ENCODE measurements at regions not wholly inside any gene's neighbourhood (a gene's known extent, or its start where the extent isn't known, plus 50 kb on each side); places are given as distances from the start of the nearest gene placed in this dataset.

DNA sequence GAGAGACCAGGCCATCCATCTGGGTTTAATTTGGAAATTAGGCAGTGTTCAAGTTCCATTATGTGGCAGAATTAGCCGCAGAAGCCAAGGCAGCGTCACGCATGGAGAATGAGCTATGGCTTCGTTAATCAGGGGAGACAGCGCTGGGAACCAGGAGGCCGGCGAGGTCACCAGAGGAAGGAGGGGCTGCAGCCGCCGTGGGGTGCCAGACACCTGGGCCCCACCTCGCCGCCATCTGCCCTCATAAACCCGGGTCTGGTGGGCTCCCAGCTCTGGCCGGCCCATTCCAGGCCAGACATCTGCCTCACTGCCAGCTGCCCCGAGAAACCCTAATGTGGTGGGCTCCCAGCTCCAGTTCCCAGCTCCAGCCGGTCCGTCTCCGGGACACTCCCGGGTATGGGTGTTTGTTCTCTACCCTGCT lies 676.9 kb downstream of the BRD1 start:
- TF ChIP-seq SCRT2 (tag by site-specific recombination; IDR thresholded peaks at IDR 0.05): no peak
- TF ChIP-seq ZSCAN16 (tag by site-specific recombination; IDR thresholded peaks at IDR 0.05): no peak
- no peaks in the 10 kb centered on the region for H3K4me1 ChIP-seq (ENCODE audit: control insufficient read depth, insufficient read depth, low read length)
- H3K27ac ChIP-seq (ENCODE audit: extremely low read depth, low read depth, low read length): no peak overlapping the region
- ChIA-PET CTCF (no interaction called here), POLR2A (no interaction called here)
- H3K36me3 ChIP-seq (ENCODE audit: control insufficient read depth in 2 of 2, insufficient read depth in 1 of 2, low read length in 2 of 2): no peaks in the 10 kb centered on the region
- no peak overlapping the region for H3K4me3 ChIP-seq (ENCODE audit: low read depth, low read length)
- H3K9me3 ChIP-seq (ENCODE audit: control insufficient read depth, insufficient read depth, low read depth, low read length): no peaks in the 10 kb centered on the region

DNA sequence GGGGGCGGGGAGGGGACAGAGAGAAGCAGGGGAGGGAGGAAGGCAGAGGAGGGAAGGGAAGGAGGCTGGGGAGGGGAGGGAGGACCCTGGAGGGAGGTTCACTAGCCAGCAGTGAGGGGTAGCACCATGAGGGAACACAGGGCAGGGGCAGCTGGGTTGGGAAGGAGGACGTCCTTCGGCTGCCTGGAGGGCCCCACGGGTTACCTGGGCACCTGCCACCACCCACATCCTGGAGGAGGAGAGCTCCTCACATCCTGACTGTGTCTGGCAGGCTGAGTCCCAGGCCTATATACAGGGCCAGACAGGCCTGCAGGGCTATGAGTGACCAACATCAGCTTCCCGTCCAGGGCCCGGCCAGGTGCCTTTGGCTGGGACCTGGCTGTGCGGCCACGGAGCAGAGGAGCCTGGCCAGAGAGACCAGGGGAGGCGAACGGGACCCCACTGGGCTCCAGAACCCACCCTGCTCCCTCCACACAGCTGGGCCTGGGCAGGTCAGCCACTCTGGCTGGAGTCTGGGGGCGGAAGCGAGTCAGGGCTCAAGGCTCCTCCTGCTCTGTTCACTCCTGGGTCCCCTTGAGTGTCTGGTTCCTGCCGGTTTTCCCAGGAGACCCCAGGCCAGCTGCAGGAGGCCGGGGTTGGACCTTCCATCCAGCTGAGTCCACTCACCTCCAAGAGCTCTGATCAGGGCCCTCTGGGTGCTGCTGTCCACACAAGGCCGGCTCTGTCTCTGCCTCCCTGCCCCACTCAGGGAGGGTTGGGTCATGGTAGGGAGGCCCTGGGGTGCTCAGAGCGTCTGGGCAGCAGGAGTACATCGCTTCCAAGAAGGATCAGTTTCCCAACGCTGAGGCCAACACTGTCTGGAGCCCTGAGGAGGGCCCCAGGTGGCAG lies 677.7 kb downstream of the BRD1 start:
- ChIA-PET POLR2A (no interaction called here), CTCF (no interaction called here)
- Histone ChIP-seq H3K9me3 (ENCODE audit: control insufficient read depth, insufficient read depth, low read depth, low read length) (no peaks in the 10 kb centered on the region), H3K4me1 (ENCODE audit: control insufficient read depth, insufficient read depth, low read length) (no peaks in the 10 kb centered on the region), H3K27ac (ENCODE audit: extremely low read depth, low read depth, low read length) (no peak overlapping the region), H3K4me3 (ENCODE audit: low read depth, low read length) (no peak overlapping the region), H3K36me3 (ENCODE audit: control insufficient read depth in 2 of 2, insufficient read depth in 1 of 2, low read length in 2 of 2) (no peaks in the 10 kb centered on the region)
- TF ChIP-seq ZNF311 (tag by site-specific recombination; IDR thresholded peaks at IDR 0.05; ENCODE audit: borderline replicate concordance) (no peak), ZNF585B (tag by site-specific recombination; IDR thresholded peaks at IDR 0.05) (no peak), ZNF394 (tag by site-specific recombination; IDR thresholded peaks at IDR 0.05; ENCODE audit: borderline replicate concordance) (no peak)
- TF ChIP-seq, protein P1, sequence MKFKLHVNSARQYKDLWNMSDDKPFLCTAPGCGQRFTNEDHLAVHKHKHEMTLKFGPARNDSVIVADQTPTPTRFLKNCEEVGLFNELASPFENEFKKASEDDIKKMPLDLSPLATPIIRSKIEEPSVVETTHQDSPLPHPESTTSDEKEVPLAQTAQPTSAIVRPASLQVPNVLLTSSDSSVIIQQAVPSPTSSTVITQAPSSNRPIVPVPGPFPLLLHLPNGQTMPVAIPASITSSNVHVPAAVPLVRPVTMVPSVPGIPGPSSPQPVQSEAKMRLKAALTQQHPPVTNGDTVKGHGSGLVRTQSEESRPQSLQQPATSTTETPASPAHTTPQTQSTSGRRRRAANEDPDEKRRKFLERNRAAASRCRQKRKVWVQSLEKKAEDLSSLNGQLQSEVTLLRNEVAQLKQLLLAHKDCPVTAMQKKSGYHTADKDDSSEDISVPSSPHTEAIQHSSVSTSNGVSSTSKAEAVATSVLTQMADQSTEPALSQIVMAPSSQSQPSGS (tag by site-specific recombination; IDR thresholded peaks at IDR 0.05; ENCODE audit: low read depth): no peak
- TF ChIP-seq, protein P2, sequence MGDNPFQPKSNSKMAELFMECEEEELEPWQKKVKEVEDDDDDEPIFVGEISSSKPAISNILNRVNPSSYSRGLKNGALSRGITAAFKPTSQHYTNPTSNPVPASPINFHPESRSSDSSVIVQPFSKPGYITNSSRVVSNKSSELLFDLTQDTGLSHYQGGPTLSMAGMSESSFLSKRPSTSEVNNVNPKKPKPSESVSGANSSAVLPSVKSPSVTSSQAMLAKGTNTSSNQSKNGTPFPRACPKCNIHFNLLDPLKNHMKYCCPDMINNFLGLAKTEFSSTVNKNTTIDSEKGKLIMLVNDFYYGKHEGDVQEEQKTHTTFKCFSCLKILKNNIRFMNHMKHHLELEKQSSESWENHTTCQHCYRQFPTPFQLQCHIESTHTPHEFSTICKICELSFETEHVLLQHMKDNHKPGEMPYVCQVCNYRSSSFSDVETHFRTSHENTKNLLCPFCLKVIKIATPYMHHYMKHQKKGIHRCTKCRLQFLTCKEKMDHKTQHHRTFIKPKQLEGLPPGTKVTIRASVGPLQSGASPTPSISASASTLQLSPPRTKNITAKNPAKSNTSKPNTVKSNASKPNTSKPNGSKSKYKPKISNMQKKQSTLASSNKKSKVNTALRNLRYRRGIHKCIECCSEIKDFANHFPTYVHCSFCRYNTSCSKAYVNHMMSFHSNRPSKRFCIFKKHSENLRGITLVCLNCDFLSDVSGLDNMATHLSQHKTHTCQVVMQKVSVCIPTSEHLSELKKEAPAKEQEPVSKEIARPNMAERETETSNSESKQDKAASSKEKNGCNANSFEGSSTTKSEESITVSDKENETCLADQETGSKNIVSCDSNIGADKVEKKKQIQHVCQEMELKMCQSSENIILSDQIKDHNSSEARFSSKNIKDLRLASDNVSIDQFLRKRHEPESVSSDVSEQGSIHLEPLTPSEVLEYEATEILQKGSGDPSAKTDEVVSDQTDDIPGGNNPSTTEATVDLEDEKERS (tag by site-specific recombination; IDR thresholded peaks at IDR 0.05): no peak

DNA sequence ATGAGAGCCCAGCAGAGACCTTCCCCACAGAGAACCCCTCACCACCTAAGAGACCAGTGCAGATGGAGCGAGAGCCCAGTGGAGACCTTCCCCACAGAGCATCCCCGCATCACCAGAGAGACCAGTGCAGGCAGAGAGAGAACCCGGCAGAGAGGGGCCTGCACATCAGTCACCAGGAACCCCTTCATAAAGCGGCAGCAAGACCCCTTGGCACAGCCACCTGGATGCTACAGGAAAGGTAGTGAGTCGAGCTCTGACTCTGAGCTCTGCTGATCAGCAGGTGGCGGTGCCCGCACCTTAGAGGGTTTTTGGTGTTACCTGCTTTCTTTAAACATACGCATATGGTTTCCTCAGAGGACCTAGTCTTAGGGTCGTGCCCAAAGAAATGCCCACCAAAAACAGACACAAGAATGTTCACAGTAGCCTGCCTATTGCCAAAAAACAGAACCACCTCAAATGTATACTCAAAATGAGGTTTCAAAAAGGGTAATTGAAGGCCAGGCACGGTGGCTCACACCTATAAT lies 678.7 kb downstream of the BRD1 start:
- Histone ChIP-seq H3K4me1 (ENCODE audit: control insufficient read depth, insufficient read depth, low read length) (no peaks in the 10 kb centered on the region), H3K9me3 (ENCODE audit: control insufficient read depth, insufficient read depth, low read depth, low read length) (no peaks in the 10 kb centered on the region), H3K4me3 (ENCODE audit: low read depth, low read length) (no peak overlapping the region), H3K36me3 (ENCODE audit: control insufficient read depth in 2 of 2, insufficient read depth in 1 of 2, low read length in 2 of 2) (no peaks in the 10 kb centered on the region), H3K27ac (ENCODE audit: extremely low read depth, low read depth, low read length) (no peak overlapping the region)
- ChIA-PET CTCF (no interaction called here), POLR2A (no interaction called here)
- TF ChIP-seq ZNF585B (tag by site-specific recombination; IDR thresholded peaks at IDR 0.05) (no peak), ZNF366 (tag by site-specific recombination; conservative IDR thresholded peaks at IDR 0.05) (no peak), ZNF354C (tag by site-specific recombination; IDR thresholded peaks at IDR 0.05; ENCODE audit: borderline replicate concordance, low read depth) (no peak), ZNF548 (tag by site-specific recombination; IDR thresholded peaks at IDR 0.05) (no peak), ZNF239 (tag by site-specific recombination; IDR thresholded peaks at IDR 0.05) (no peak), ZNF530 (tag by site-specific recombination; IDR thresholded peaks at IDR 0.05; ENCODE audit: low read depth) (no peak), ZSCAN30 (tag by site-specific recombination; IDR thresholded peaks at IDR 0.05) (no peak), ZNF596 (tag by site-specific recombination; IDR thresholded peaks at IDR 0.05) (no peak), ZNF202 (tag by site-specific recombination; IDR thresholded peaks at IDR 0.05; ENCODE audit: borderline replicate concordance) (no peak)
- TF ChIP-seq, protein P3, sequence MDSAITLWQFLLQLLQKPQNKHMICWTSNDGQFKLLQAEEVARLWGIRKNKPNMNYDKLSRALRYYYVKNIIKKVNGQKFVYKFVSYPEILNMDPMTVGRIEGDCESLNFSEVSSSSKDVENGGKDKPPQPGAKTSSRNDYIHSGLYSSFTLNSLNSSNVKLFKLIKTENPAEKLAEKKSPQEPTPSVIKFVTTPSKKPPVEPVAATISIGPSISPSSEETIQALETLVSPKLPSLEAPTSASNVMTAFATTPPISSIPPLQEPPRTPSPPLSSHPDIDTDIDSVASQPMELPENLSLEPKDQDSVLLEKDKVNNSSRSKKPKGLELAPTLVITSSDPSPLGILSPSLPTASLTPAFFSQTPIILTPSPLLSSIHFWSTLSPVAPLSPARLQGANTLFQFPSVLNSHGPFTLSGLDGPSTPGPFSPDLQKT (IDR thresholded peaks at IDR 0.05; ENCODE audit: borderline replicate concordance, low read depth, low read length): no peak
- TF ChIP-seq, protein P4, sequence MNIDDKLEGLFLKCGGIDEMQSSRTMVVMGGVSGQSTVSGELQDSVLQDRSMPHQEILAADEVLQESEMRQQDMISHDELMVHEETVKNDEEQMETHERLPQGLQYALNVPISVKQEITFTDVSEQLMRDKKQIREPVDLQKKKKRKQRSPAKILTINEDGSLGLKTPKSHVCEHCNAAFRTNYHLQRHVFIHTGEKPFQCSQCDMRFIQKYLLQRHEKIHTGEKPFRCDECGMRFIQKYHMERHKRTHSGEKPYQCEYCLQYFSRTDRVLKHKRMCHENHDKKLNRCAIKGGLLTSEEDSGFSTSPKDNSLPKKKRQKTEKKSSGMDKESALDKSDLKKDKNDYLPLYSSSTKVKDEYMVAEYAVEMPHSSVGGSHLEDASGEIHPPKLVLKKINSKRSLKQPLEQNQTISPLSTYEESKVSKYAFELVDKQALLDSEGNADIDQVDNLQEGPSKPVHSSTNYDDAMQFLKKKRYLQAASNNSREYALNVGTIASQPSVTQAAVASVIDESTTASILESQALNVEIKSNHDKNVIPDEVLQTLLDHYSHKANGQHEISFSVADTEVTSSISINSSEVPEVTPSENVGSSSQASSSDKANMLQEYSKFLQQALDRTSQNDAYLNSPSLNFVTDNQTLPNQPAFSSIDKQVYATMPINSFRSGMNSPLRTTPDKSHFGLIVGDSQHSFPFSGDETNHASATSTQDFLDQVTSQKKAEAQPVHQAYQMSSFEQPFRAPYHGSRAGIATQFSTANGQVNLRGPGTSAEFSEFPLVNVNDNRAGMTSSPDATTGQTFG (tag by site-specific recombination; IDR thresholded peaks at IDR 0.05; ENCODE audit: borderline replicate concordance): no peak
